Adrenal gland (tissue), 5 donors: ENCODE measurements at regions not wholly inside any gene's neighbourhood (a gene's known extent, or its start where the extent isn't known, plus 50 kb on each side); places are given as distances from the start of the nearest gene placed in this dataset.

Experiments used
- POLR2A ChIP-seq, 2 donors: fragments of 450-650 bp; IDR thresholded peaks; one replicate each; pipeline ENCODE4 v1.6.1; 2017; ENCODE audit warnings: antibody characterized with exemption in 2 of 2, mild to moderate bottlenecking in 2 of 2, moderate library complexity in 1 of 2
- TF ChIP-seq, protein P1 (sequence below), 6 experiments: fragments of 450-650 bp in 4 of 6; fragments of 200-600 bp in 2 of 6; sonication (generic) in 1 of 6; IDR thresholded peaks; 1 replicate in 5 of 6; 2 replicates in 1 of 6; pipeline versions ENCODE4 v1.5.1 to v1.8.0; 2016 to 2021; ENCODE audit warnings: antibody characterized with exemption in 6 of 6, mild to moderate bottlenecking in 2 of 6, moderate library complexity in 1 of 6
- donor health status: DM: no; HTN: no; CAD: no.

DNA sequence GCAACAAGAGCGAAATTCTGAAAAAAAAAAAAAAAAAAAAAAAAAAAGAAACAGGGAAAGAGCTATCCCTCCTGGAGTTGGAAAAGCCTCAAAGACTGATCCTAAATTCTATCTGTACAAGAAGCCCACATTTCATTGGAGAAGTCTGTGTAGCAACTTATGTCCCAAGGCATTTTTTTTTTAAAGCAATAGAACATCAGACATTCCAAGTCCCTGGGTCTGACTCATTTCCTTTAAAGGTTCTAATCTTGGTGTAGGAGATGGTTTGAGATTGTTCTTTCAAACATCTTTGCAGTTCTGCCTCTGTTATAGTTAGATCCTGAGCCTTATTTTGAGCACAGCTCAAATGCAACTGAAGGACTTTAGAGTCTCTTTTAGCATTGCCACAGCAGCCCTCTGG, 706.5 kb upstream of the MIR17HG start:
- no peak for TF ChIP-seq POLR2A (IDR thresholded peaks at IDR 0.05)
- TF ChIP-seq, protein P1, sequence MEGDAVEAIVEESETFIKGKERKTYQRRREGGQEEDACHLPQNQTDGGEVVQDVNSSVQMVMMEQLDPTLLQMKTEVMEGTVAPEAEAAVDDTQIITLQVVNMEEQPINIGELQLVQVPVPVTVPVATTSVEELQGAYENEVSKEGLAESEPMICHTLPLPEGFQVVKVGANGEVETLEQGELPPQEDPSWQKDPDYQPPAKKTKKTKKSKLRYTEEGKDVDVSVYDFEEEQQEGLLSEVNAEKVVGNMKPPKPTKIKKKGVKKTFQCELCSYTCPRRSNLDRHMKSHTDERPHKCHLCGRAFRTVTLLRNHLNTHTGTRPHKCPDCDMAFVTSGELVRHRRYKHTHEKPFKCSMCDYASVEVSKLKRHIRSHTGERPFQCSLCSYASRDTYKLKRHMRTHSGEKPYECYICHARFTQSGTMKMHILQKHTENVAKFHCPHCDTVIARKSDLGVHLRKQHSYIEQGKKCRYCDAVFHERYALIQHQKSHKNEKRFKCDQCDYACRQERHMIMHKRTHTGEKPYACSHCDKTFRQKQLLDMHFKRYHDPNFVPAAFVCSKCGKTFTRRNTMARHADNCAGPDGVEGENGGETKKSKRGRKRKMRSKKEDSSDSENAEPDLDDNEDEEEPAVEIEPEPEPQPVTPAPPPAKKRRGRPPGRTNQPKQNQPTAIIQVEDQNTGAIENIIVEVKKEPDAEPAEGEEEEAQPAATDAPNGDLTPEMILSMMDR (IDR thresholded peaks at IDR 0.05): no peak
